ENCODE measurements at regions not wholly inside any gene's neighbourhood (a gene's known extent, or its start where the extent isn't known, plus 50 kb on each side); places are given as distances from the start of the nearest gene placed in this dataset.

GRCh38 chr3:90121326-90121725 is 1013.9 kb downstream of the EPHA3 start:
- Mint-ChIP-seq H3K4me1 (no peaks in the 10 kb centered on the region), H3K9me3 (peaks cover 8% of the 10 kb centered on the region), H3K27me3 (ENCODE audit: low read depth) (no peaks in the 10 kb centered on the region), H3K27ac (ENCODE audit: unreplicated experiment) (no peak overlapping the region), H3K36me3 (ENCODE audit: low read depth) (no peaks in the 10 kb centered on the region), H3K4me3 (no peak overlapping the region)
- no peak for DNase-seq (ENCODE audit: low read depth, low spot score)
- no peak for TF ChIP-seq CTCF (conservative IDR thresholded peaks at IDR 0.05)

- no peak overlapping the region for H3K27ac Mint-ChIP-seq (ENCODE audit: unreplicated experiment)
- no peak for DNase-seq (ENCODE audit: low read depth, low spot score)
- H3K4me3 Mint-ChIP-seq: no peak overlapping the region
- no peaks in the 10 kb centered on the region for H3K36me3 Mint-ChIP-seq (ENCODE audit: low read depth)
- peaks cover 7% of the 10 kb centered on the region for H3K4me1 Mint-ChIP-seq
- no peaks in the 10 kb centered on the region for H3K27me3 Mint-ChIP-seq (ENCODE audit: low read depth)
- no peak for TF ChIP-seq CTCF (conservative IDR thresholded peaks at IDR 0.05)
- peaks cover 12% of the 10 kb centered on the region for H3K9me3 Mint-ChIP-seq
Observed at GRCh38 chr3:90128391-90128790, 1021.0 kb downstream of the EPHA3 start.

GRCh38 chr3:90129730-90130129 is 1022.3 kb downstream of the EPHA3 start:
- Mint-ChIP-seq H3K27me3 (ENCODE audit: low read depth) (no peaks in the 10 kb centered on the region), H3K4me3 (no peak overlapping the region), H3K4me1 (peaks cover 9% of the 10 kb centered on the region), H3K36me3 (ENCODE audit: low read depth) (no peaks in the 10 kb centered on the region), H3K27ac (ENCODE audit: unreplicated experiment) (no peak overlapping the region), H3K9me3 (peaks cover 12% of the 10 kb centered on the region)
- no peak for TF ChIP-seq CTCF (conservative IDR thresholded peaks at IDR 0.05)
- no peak for DNase-seq (ENCODE audit: low read depth, low spot score)

- no peak overlapping the region for H3K4me3 Mint-ChIP-seq
- H3K27me3 Mint-ChIP-seq (ENCODE audit: low read depth): no peaks in the 10 kb centered on the region
- no peak for DNase-seq (ENCODE audit: low read depth, low spot score)
- peaks cover 2% of the 10 kb centered on the region for H3K9me3 Mint-ChIP-seq
- H3K27ac Mint-ChIP-seq (ENCODE audit: unreplicated experiment): no peak overlapping the region
- H3K36me3 Mint-ChIP-seq (ENCODE audit: low read depth): no peaks in the 10 kb centered on the region
- no peak for TF ChIP-seq CTCF (conservative IDR thresholded peaks at IDR 0.05)
- peaks cover 14% of the 10 kb centered on the region for H3K4me1 Mint-ChIP-seq
Observed at GRCh38 chr3:90132197-90132596, 1024.8 kb downstream of the EPHA3 start.

- H3K4me1 Mint-ChIP-seq: peaks cover 14% of the 10 kb centered on the region
- peaks cover 3% of the 10 kb centered on the region for H3K9me3 Mint-ChIP-seq
- no peak for TF ChIP-seq CTCF (conservative IDR thresholded peaks at IDR 0.05)
- no peak for DNase-seq (ENCODE audit: low read depth, low spot score)
- no peak overlapping the region for H3K27ac Mint-ChIP-seq (ENCODE audit: unreplicated experiment)
- H3K36me3 Mint-ChIP-seq (ENCODE audit: low read depth): no peaks in the 10 kb centered on the region
- H3K27me3 Mint-ChIP-seq (ENCODE audit: low read depth): no peaks in the 10 kb centered on the region
- no peak overlapping the region for H3K4me3 Mint-ChIP-seq
Observed at GRCh38 chr3:90134090-90134489, 1026.7 kb downstream of the EPHA3 start.
